Transverse colon (tissue), 4 donors: ENCODE measurements at regions not wholly inside any gene's neighbourhood (a gene's known extent, or its start where the extent isn't known, plus 50 kb on each side); places are given as distances from the start of the nearest gene placed in this dataset.

ENCODE experiments used
- DNase-seq: peaks from one replicate; pipeline ENCODE4 v3.0.0-alpha.2; 2019
- H3K27ac ChIP-seq, 4 donors: fragments of 200-600 bp; sonication (generic); 2 replicates each; pipeline ENCODE4 v1.5.1; 2016 to 2018; ENCODE audit warnings: inconsistent platforms in 4 of 4
- H3K27me3 ChIP-seq: fragments of 200-600 bp; sonication (generic); 2 replicates; pipeline ENCODE4 v1.5.1; 2017; ENCODE audit warnings: inconsistent platforms
- H3K36me3 ChIP-seq, 4 donors: fragments of 200-600 bp; sonication (generic); 2 replicates each; pipeline ENCODE4 v1.5.1; 2017 to 2019; ENCODE audit warnings: inconsistent platforms in 4 of 4
- H3K4me1 ChIP-seq, 4 donors: fragments of 200-600 bp; sonication (generic); 2 replicates each; pipeline ENCODE4 v1.5.1; 2017 to 2020; ENCODE audit warnings: inconsistent platforms in 4 of 4
- H3K4me3 ChIP-seq, 4 donors: fragments of 200-600 bp; sonication (generic); 1 replicate in 1 of 4; 2 replicates in 3 of 4; pipeline versions ENCODE4 v1.5.1 to v1.6.1; 2017 to 2019; ENCODE audit warnings: inconsistent platforms in 4 of 4
- H3K9me3 ChIP-seq, 2 donors: fragments of 200-600 bp; sonication (generic); 2 replicates each; pipeline ENCODE4 v1.5.1; 2017 to 2019; ENCODE audit warnings: inconsistent platforms in 2 of 2
- EP300 ChIP-seq: sonication (generic); formaldehyde crosslinking; IDR thresholded peaks from one replicate; pipeline ENCODE4 v1.6.1; 2017; ENCODE audit warnings: antibody characterized with exemption, low read depth
- POLR2A ChIP-seq: fragments of 450-650 bp; IDR thresholded peaks from one replicate; pipeline ENCODE4 v1.6.1; 2016; ENCODE audit warnings: antibody characterized with exemption, mild to moderate bottlenecking, moderate library complexity
- POLR2AphosphoS5 ChIP-seq, 3 donors: sonication (generic); formaldehyde crosslinking; IDR thresholded peaks; one replicate each; pipeline ENCODE4 v1.6.1; 2016; ENCODE audit warnings: antibody characterized with exemption in 3 of 3
- WGBS, 2 donors: methylation state at CpG; one replicate each; pipeline ENCODE4 v1.1.5; 2018; ENCODE audit warnings: low coverage in 1 of 2; 5-methylcytosine and 5-hydroxymethylcytosine counted together
- in situ Hi-C, 4 donors: fragments of 200-750 bp; cut with MboI; loops; one replicate each; pipeline versions ENCODE4 v1.15.0 to v1.15.1; 2017; ENCODE audit warnings: low sequenced_read_pairs in 3 of 4, low pct_ligation_motif_present in 1 of 4, low pct_unique_long_range_greater_than_20kb in 1 of 4
- intact Hi-C: fragments of 100-400 bp; cut with DNase I; formaldehyde crosslinking; loops from one replicate; pipeline ENCODE4 v1.15.1; 2023; ENCODE audit warnings: low total_unique reads
- TF ChIP-seq, protein P1 (sequence below), 5 experiments: fragments of 200-600 bp in 3 of 5; fragments of 450-650 bp in 2 of 5; sonication (generic) in 3 of 5; IDR thresholded peaks; 1 replicate in 2 of 5; 2 replicates in 3 of 5; pipeline ENCODE4 v1.5.1; 2016 to 2017; ENCODE audit warnings: antibody characterized with exemption in 5 of 5, inconsistent platforms in 3 of 5, mild to moderate bottlenecking in 2 of 5, moderate library complexity in 1 of 5

DNA sequence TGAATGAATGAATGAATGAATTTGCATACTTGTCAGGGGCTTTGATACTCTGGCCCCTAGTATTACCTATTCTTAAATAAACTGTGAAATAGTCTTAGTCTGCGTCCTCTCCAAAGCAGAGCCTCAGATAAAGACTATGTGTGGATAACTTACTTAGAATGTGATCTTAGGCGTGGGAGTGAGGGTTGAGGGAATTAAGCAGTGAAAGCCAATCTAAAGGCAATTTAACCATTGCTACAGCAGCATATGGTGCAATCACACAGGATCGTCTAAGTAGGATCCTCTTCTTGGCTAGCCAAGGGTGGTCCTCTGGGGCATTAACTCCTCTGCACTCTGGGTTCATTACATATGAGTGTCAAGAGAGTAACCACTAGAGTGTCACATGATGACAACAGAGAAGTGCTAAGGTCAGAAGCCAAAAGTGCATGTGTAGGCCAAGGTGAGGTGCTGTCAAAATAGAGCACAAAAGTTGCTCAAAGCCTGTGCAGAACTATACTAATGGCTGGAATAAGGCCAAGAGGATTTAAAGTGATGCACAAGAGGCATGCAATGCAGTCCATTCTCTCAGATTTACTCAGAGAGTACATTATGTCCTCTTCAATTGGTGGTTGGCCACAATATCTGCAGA, 274.4 kb upstream of the SEMA6A start:
- no peaks in the 10 kb centered on the region for H3K9me3 ChIP-seq
- intact Hi-C loops (no loop called here), in situ Hi-C loops (no loop called here)
- no peak overlapping the region for H3K27ac ChIP-seq
- H3K4me1 ChIP-seq = no peaks in the 10 kb centered on the region
- DNase-seq = no peak
- no peak overlapping the region for H3K4me3 ChIP-seq
- TF ChIP-seq, protein P1, sequence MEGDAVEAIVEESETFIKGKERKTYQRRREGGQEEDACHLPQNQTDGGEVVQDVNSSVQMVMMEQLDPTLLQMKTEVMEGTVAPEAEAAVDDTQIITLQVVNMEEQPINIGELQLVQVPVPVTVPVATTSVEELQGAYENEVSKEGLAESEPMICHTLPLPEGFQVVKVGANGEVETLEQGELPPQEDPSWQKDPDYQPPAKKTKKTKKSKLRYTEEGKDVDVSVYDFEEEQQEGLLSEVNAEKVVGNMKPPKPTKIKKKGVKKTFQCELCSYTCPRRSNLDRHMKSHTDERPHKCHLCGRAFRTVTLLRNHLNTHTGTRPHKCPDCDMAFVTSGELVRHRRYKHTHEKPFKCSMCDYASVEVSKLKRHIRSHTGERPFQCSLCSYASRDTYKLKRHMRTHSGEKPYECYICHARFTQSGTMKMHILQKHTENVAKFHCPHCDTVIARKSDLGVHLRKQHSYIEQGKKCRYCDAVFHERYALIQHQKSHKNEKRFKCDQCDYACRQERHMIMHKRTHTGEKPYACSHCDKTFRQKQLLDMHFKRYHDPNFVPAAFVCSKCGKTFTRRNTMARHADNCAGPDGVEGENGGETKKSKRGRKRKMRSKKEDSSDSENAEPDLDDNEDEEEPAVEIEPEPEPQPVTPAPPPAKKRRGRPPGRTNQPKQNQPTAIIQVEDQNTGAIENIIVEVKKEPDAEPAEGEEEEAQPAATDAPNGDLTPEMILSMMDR (IDR thresholded peaks at IDR 0.05) = no peak
- TF ChIP-seq POLR2AphosphoS5 (IDR thresholded peaks at IDR 0.05) (no peak), POLR2A (no peak), EP300 (no peak)
- WGBS, 2 donors = 60 to 87% methylated on average over 1 to 3 of the region's 3 CpGs
- H3K36me3 ChIP-seq = no peaks in the 10 kb centered on the region
- peaks cover 90% of the 10 kb centered on the region for H3K27me3 ChIP-seq

DNA sequence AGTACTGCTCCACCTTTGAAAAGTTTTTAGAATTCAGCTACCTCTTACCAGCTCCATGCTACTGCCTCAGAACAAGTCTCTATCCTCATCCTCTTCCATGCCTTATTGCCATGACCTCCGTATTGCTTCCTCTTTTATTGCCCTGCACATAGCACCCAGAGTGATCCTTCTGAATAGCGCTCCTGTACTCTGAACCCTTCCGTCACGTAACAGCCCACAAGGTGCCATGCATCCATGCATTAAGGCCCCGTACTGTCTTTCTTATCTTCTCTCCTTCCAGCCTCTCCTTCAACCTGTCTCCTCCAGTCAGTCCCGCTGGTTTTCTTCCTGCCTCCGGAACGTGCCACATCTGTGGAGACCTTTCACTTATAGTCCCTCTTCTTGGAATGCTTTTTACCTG, 273.3 kb upstream of the SEMA6A start:
- WGBS, 2 donors = 43 to 61% methylated on average over 8 of the region's 8 CpGs
- DNase-seq = peak; percentile 12
- Histone ChIP-seq H3K36me3 (no peaks in the 10 kb centered on the region), H3K4me1 (peaks cover 0 to 2% (median 0%) of the 10 kb centered on the region in 4 donors), H3K27me3 (peaks cover 87% of the 10 kb centered on the region), H3K27ac (no peak overlapping the region), H3K9me3 (no peaks in the 10 kb centered on the region), H3K4me3 (no peak overlapping the region)
- intact Hi-C loops = no loop called here
- TF ChIP-seq POLR2A (no peak), POLR2AphosphoS5 (IDR thresholded peaks at IDR 0.05) (no peak), EP300 (no peak)
- in situ Hi-C loops = no loop called here

DNA sequence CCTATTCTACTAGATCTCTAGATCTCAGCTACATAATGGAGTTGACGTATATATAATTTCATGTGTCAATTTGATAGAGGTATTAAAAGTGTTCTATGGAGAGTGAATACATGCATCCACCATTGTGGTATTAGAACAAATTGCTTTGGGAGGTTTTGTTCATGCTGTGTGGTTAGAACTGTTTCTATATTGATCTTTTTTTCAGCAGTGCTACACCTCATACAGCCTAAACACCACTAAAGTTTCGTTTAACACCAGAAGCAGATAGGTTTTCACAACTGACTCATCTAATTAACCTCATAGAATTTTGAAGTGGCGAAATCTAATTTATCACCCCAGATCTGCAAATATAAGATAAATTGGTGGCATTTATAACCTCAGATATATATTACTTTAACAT, 269.4 kb upstream of the SEMA6A start:
- intact Hi-C loops = no loop called here
- no peak overlapping the region for H3K27ac ChIP-seq
- no peak for DNase-seq
- in situ Hi-C loops = no loop called here
- no peaks in the 10 kb centered on the region for H3K9me3 ChIP-seq
- H3K36me3 ChIP-seq = no peaks in the 10 kb centered on the region
- WGBS, 2 donors = 71 to 72% methylated on average over 3 of the region's 3 CpGs
- H3K4me3 ChIP-seq = no peak overlapping the region
- peaks cover 0 to 4% (median 0%) of the 10 kb centered on the region in 4 donors for H3K4me1 ChIP-seq
- TF ChIP-seq, protein P1 (IDR thresholded peaks at IDR 0.05) = no peak
- TF ChIP-seq POLR2A (no peak), POLR2AphosphoS5 (IDR thresholded peaks at IDR 0.05) (no peak), EP300 (no peak)
- H3K27me3 ChIP-seq = peaks cover 75% of the 10 kb centered on the region

DNA sequence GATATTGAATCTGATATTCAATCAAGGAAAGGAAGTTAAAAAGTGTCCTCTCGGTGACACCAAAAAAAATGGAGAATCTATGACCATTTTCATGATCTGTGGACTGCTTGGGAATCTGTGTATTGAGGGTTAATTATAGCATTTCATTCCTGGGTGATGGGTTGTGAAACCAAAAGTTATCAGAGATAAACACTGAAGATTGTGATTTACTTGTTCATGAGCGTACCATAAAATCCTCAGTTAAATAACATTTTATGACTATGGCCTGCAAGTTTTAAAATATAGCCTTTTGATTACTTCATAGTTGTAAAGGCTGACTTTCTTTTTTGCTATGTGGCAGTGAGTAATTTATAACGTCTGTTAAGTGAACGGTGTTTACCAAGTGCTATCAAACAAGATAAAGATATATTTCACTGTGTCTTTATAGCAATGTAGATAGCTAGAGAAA, 267.9 kb upstream of the SEMA6A start:
- 33 to 37% methylated on average over 3 to 4 of the region's 4 CpGs for WGBS, 2 donors
- Histone ChIP-seq H3K4me3 (no peak overlapping the region), H3K27ac (no peak overlapping the region), H3K36me3 (no peaks in the 10 kb centered on the region), H3K4me1 (peaks cover 0 to 10% (median 2%) of the 10 kb centered on the region in 4 donors), H3K27me3 (peaks cover 74% of the 10 kb centered on the region), H3K9me3 (no peaks in the 10 kb centered on the region)
- DNase-seq = no peak
- peak in 2 of 3 donors; percentile 16 to 45 for TF ChIP-seq POLR2AphosphoS5 (IDR thresholded peaks at IDR 0.05)
- TF ChIP-seq EP300 = no peak
- TF ChIP-seq, protein P1 (IDR thresholded peaks at IDR 0.05) = no peak
- intact Hi-C loops (no loop called here), in situ Hi-C loops (no loop called here)

DNA sequence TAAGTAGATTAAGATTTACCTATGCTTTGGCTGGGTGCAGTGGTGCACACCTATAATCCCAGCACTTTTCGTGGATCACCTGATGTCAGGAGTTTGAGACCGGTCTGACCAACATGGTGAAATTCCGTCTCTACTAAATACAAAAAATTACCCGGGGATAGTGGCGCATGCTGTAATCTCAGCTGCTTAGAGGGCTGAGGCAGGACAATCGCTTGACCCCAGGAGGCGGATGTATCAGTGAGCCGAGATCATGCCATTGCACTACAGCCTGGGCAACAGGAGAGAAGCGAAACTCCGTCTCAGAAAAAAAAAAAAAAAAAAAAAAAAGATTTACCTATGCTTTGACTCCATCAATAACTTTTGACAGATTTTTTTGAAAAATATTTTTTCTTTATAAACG, 267.1 kb upstream of the SEMA6A start:
- Histone ChIP-seq H3K27ac (no peak overlapping the region), H3K9me3 (no peaks in the 10 kb centered on the region), H3K36me3 (no peaks in the 10 kb centered on the region), H3K4me3 (no peak overlapping the region), H3K4me1 (peaks cover 0 to 10% (median 2%) of the 10 kb centered on the region in 4 donors), H3K27me3 (peaks cover 69% of the 10 kb centered on the region)
- in situ Hi-C loops (no loop called here), intact Hi-C loops (no loop called here)
- no peak for DNase-seq
- TF ChIP-seq POLR2AphosphoS5 (IDR thresholded peaks at IDR 0.05) (no peak), EP300 (no peak), POLR2A (no peak)
- TF ChIP-seq, protein P1 (IDR thresholded peaks at IDR 0.05) = no peak
- WGBS, 2 donors = 59 to 80% methylated on average over 5 to 11 of the region's 11 CpGs
